Stimulated activated effector memory CD8-positive, alpha-beta T cell treated with anti-CD3 and anti-CD28 coated beads, Interleukin-12 subunit alpha, Interleukin-12 subunit beta, amount 100 ng/mL, for 72 hours (primary cell): ENCODE measurements at regions not wholly inside any gene's neighbourhood (a gene's known extent, or its start where the extent isn't known, plus 50 kb on each side); places are given as distances from the start of the nearest gene placed in this dataset.

Experiments
- ATAC-seq: fragments of 150-1000 bp; cut with Tn5 transposase; 2 replicates; pipeline ENCODE4 v1.10.0; 2021
- DNase-seq, 2 donors: peaks; one replicate each; pipeline ENCODE4 v3.0.0; 2021 to 2022; ENCODE audit warnings: low spot score in 2 of 2
- H3K27ac Mint-ChIP-seq: one replicate; pipeline ENCODE4 v1.8.0; 2022; ENCODE audit warnings: mild to moderate bottlenecking, mixed read lengths
- H3K36me3 Mint-ChIP-seq: one replicate; pipeline ENCODE4 v1.8.0; 2022; ENCODE audit warnings: mild to moderate bottlenecking, mixed read lengths
- H3K4me1 Mint-ChIP-seq: one replicate; pipeline ENCODE4 v1.8.0; 2022; ENCODE audit warnings: mixed read lengths
- H3K4me3 Mint-ChIP-seq: one replicate; pipeline ENCODE4 v1.8.0; 2022; ENCODE audit warnings: mild to moderate bottlenecking, mixed read lengths
- H3K9me3 Mint-ChIP-seq: one replicate; pipeline ENCODE4 v1.8.0; 2022; ENCODE audit warnings: mixed read lengths

GRCh38 chr14:104522926-104523545 lies 56.5 kb upstream of the C14orf180 start:
- Mint-ChIP-seq H3K9me3 (peaks cover 15% of the 10 kb centered on the region), H3K4me1 (peaks cover 12% of the 10 kb centered on the region), H3K27ac (no peak overlapping the region), H3K4me3 (no peak overlapping the region), H3K36me3 (no peaks in the 10 kb centered on the region)
- no peak for DNase-seq
- ATAC-seq, result no peak

- ATAC-seq, result no peak
- no peak for DNase-seq
- Mint-ChIP-seq H3K4me1 (peaks cover 12% of the 10 kb centered on the region), H3K9me3 (peaks cover 18% of the 10 kb centered on the region), H3K27ac (no peak overlapping the region), H3K4me3 (no peak overlapping the region), H3K36me3 (no peaks in the 10 kb centered on the region)
Observed at GRCh38 chr14:104523546-104523935, 56.0 kb upstream of the C14orf180 start.

- Mint-ChIP-seq H3K4me1 (peaks cover 12% of the 10 kb centered on the region), H3K36me3 (no peaks in the 10 kb centered on the region), H3K27ac (no peak overlapping the region), H3K9me3 (peaks cover 18% of the 10 kb centered on the region), H3K4me3 (no peak overlapping the region)
- ATAC-seq (no peak), DNase-seq (no peak)
Observed at GRCh38 chr14:104524726-104525125, 54.8 kb upstream of the C14orf180 start.

- Mint-ChIP-seq H3K4me1 (peaks cover 12% of the 10 kb centered on the region), H3K36me3 (no peaks in the 10 kb centered on the region), H3K9me3 (peaks cover 18% of the 10 kb centered on the region), H3K27ac (no peak overlapping the region), H3K4me3 (no peak overlapping the region)
- DNase-seq (no peak), ATAC-seq (no peak)
Observed at GRCh38 chr14:104526723-104527645, 52.6 kb upstream of the C14orf180 start.

- no peaks in the 10 kb centered on the region for H3K36me3 Mint-ChIP-seq
- H3K27ac Mint-ChIP-seq, result no peak overlapping the region
- H3K4me1 Mint-ChIP-seq, result peaks cover 12% of the 10 kb centered on the region
- no peak overlapping the region for H3K4me3 Mint-ChIP-seq
- DNase-seq, result no peak
- peaks cover 18% of the 10 kb centered on the region for H3K9me3 Mint-ChIP-seq
- no peak for ATAC-seq
Observed at GRCh38 chr14:104527857-104528459, 51.6 kb upstream of the C14orf180 start.

GRCh38 chr14:104528496-104528895 lies 51.1 kb upstream of the C14orf180 start:
- Mint-ChIP-seq H3K9me3 (peaks cover 18% of the 10 kb centered on the region), H3K27ac (no peak overlapping the region), H3K4me3 (no peak overlapping the region), H3K36me3 (no peaks in the 10 kb centered on the region), H3K4me1 (peaks cover 12% of the 10 kb centered on the region)
- DNase-seq (no peak), ATAC-seq (no peak)
